Smooth muscle cell (in vitro differentiated cells): ENCODE measurements at regions not wholly inside any gene's neighbourhood (a gene's known extent, or its start where the extent isn't known, plus 50 kb on each side); places are given as distances from the start of the nearest gene placed in this dataset.

ENCODE experiments used
- DNase-seq: peaks from one replicate; lab custom pipeline; 2025; ENCODE audit not compliant: unreplicated experiment; lab: John Stamatoyannopoulos, UW
- H2AFZ ChIP-seq: fragments of 200-600 bp; sonication (generic); 2 replicates; pipeline ENCODE4 v1.6.0; 2016; ENCODE audit warnings: antibody characterized with exemption, low read depth, mild to moderate bottlenecking
- H3F3A ChIP-seq: fragments of 200-600 bp; sonication (generic); 2 replicates; pipeline ENCODE4 v1.6.0; 2017; ENCODE audit warnings: antibody characterized with exemption, low read depth
- H3K27ac ChIP-seq: fragments of 200-600 bp; sonication (generic); 2 replicates; pipeline ENCODE4 v1.5.1; 2016; ENCODE audit warnings: low read depth, mild to moderate bottlenecking
- H3K27me3 ChIP-seq: fragments of 200-600 bp; sonication (generic); 2 replicates; pipeline ENCODE4 v1.6.1; 2016; ENCODE audit warnings: low read depth, mild to moderate bottlenecking
- H3K36me3 ChIP-seq: fragments of 200-600 bp; sonication (generic); 2 replicates; pipeline ENCODE4 v1.5.1; 2016; ENCODE audit warnings: low read depth
- H3K4me1 ChIP-seq: fragments of 200-600 bp; sonication (generic); 2 replicates; pipeline ENCODE4 v1.5.1; 2016; ENCODE audit warnings: low read depth
- H3K4me2 ChIP-seq: fragments of 200-600 bp; sonication (generic); 2 replicates; pipeline ENCODE4 v1.6.0; 2016; ENCODE audit warnings: mild to moderate bottlenecking
- H3K4me3 ChIP-seq: fragments of 200-600 bp; sonication (generic); 2 replicates; pipeline ENCODE4 v1.5.1; 2016; ENCODE audit warnings: mild to moderate bottlenecking
- H3K79me2 ChIP-seq: fragments of 200-600 bp; sonication (generic); 2 replicates; pipeline ENCODE4 v1.6.0; 2016; ENCODE audit warnings: low read depth, mild to moderate bottlenecking
- H3K9ac ChIP-seq: fragments of 200-600 bp; sonication (generic); 2 replicates; pipeline ENCODE4 v1.6.0; 2016; ENCODE audit warnings: low read depth
- H3K9me3 ChIP-seq: fragments of 200-600 bp; sonication (generic); replicated peaks from 2 replicates; pipeline ENCODE4 v1.5.1; 2016; ENCODE audit warnings: low read depth
- H4K20me1 ChIP-seq: fragments of 200-600 bp; sonication (generic); 2 replicates; pipeline ENCODE4 v1.6.0; 2016; ENCODE audit warnings: low read depth
- CTCF ChIP-seq: fragments of 200-600 bp; sonication (generic); IDR thresholded peaks from 2 replicates; pipeline ENCODE4 v1.5.1; 2017; ENCODE audit warnings: borderline replicate concordance, mild to moderate bottlenecking, antibody characterized with exemption; ENCODE audit not compliant: insufficient read depth, poor library complexity, severe bottlenecking
- WGBS: methylation state at CpG from one replicate; pipeline ENCODE4 v1.1.7; 2016; ENCODE audit warnings: low lambda C conversion rate; 5-methylcytosine and 5-hydroxymethylcytosine counted together

GRCh38 chr15:31554261-31554660, 227.6 kb downstream of the KLF13 start:
- no peak for DNase-seq
- Histone ChIP-seq H3K27ac (no peak overlapping the region), H3K4me3 (no peak overlapping the region), H3F3A (no peaks in the 10 kb centered on the region), H3K4me2 (no peak overlapping the region), H2AFZ (no peak overlapping the region), H3K9me3 (no peaks in the 10 kb centered on the region), H3K9ac (no peak overlapping the region), H4K20me1 (no peaks in the 10 kb centered on the region), H3K27me3 (peaks cover 4% of the 10 kb centered on the region), H3K4me1 (no peaks in the 10 kb centered on the region), H3K79me2 (no peaks in the 10 kb centered on the region), H3K36me3 (no peaks in the 10 kb centered on the region)
- WGBS: 86% methylated on average over 8 of the region's 8 CpGs
- no peak for TF ChIP-seq CTCF

GRCh38 chr15:31555022-31555421, 228.4 kb downstream of the KLF13 start:
- Histone ChIP-seq H3K4me3 (no peak overlapping the region), H3K9ac (no peak overlapping the region), H3K4me1 (peaks cover under 1% of the 10 kb centered on the region), H3K4me2 (no peak overlapping the region), H3K27me3 (peaks cover 4% of the 10 kb centered on the region), H3K27ac (no peak overlapping the region), H4K20me1 (no peaks in the 10 kb centered on the region), H3K79me2 (no peaks in the 10 kb centered on the region), H3K36me3 (no peaks in the 10 kb centered on the region), H3F3A (no peaks in the 10 kb centered on the region), H3K9me3 (no peaks in the 10 kb centered on the region), H2AFZ (no peak overlapping the region)
- 96% methylated on average over 3 of the region's 3 CpGs for WGBS
- DNase-seq: no peak
- TF ChIP-seq CTCF: no peak

- no peak overlapping the region for H3K9ac ChIP-seq
- H3K4me2 ChIP-seq: no peak overlapping the region
- H3K4me1 ChIP-seq: peaks cover 8% of the 10 kb centered on the region
- TF ChIP-seq CTCF: no peak
- no peaks in the 10 kb centered on the region for H3K9me3 ChIP-seq
- no peak overlapping the region for H3K4me3 ChIP-seq
- no peaks in the 10 kb centered on the region for H4K20me1 ChIP-seq
- H3F3A ChIP-seq: no peaks in the 10 kb centered on the region
- no peaks in the 10 kb centered on the region for H3K27me3 ChIP-seq
- H3K27ac ChIP-seq: no peak overlapping the region
- no peaks in the 10 kb centered on the region for H3K36me3 ChIP-seq
- no peak overlapping the region for H2AFZ ChIP-seq
- no peak for DNase-seq
- no peaks in the 10 kb centered on the region for H3K79me2 ChIP-seq
- WGBS: 85% methylated on average over 9 of the region's 9 CpGs
These were observed 230.0 kb downstream of the KLF13 start for GRCh38 chr15:31556494-31557150.

- Histone ChIP-seq H3K9me3 (no peaks in the 10 kb centered on the region), H3K36me3 (no peaks in the 10 kb centered on the region), H2AFZ (no peak overlapping the region), H3K4me1 (peaks cover 8% of the 10 kb centered on the region), H3K27me3 (no peaks in the 10 kb centered on the region), H3K9ac (no peak overlapping the region), H3K27ac (no peak overlapping the region), H3K4me3 (no peak overlapping the region), H3F3A (no peaks in the 10 kb centered on the region), H3K79me2 (no peaks in the 10 kb centered on the region), H3K4me2 (no peak overlapping the region), H4K20me1 (no peaks in the 10 kb centered on the region)
- TF ChIP-seq CTCF: no peak
- DNase-seq: no peak
- 89% methylated on average over 7 of the region's 7 CpGs for WGBS
These were observed 231.3 kb downstream of the KLF13 start for GRCh38 chr15:31557899-31558298.
